ENCODE measurements at regions not wholly inside any gene's neighbourhood (a gene's known extent, or its start where the extent isn't known, plus 50 kb on each side); places are given as distances from the start of the nearest gene placed in this dataset.

- no peak for DNase-seq (ENCODE audit: low read depth in 2 of 2)
Observed at GRCh38 chr15:97600190-97600589, 360.3 kb upstream of the ARRDC4 start.

- no peak for DNase-seq (ENCODE audit: low read depth in 2 of 2)
Observed at GRCh38 chr15:97604677-97605076, 355.8 kb upstream of the ARRDC4 start.

GRCh38 chr15:97615114-97615513 is 345.4 kb upstream of the ARRDC4 start:
- no peak for DNase-seq (ENCODE audit: low read depth in 2 of 2)

- no peak for DNase-seq (ENCODE audit: low read depth in 2 of 2)
Observed at GRCh38 chr15:97623091-97623661, 337.3 kb upstream of the ARRDC4 start.

GRCh38 chr15:97627634-97628033 is 332.9 kb upstream of the ARRDC4 start:
- no peak for DNase-seq (ENCODE audit: low read depth in 2 of 2)

GRCh38 chr15:97645758-97646157 is 314.7 kb upstream of the ARRDC4 start:
- no peak for DNase-seq (ENCODE audit: low read depth in 2 of 2)

- no peak for DNase-seq (ENCODE audit: low read depth in 2 of 2)
Observed at GRCh38 chr15:97648728-97649127, 311.8 kb upstream of the ARRDC4 start.

- DNase-seq (ENCODE audit: low read depth in 2 of 2) = no peak
Observed at GRCh38 chr15:97652041-97652440, 308.5 kb upstream of the ARRDC4 start.

GRCh38 chr15:97652700-97653167 is 307.8 kb upstream of the ARRDC4 start:
- no peak for DNase-seq (ENCODE audit: low read depth in 2 of 2)

GRCh38 chr15:97653896-97654295 is 306.6 kb upstream of the ARRDC4 start:
- DNase-seq (ENCODE audit: low read depth in 2 of 2) = no peak

GRCh38 chr15:97654481-97655076 is 305.9 kb upstream of the ARRDC4 start:
- no peak for DNase-seq (ENCODE audit: low read depth in 2 of 2)

- no peak for DNase-seq (ENCODE audit: low read depth in 2 of 2)
Observed at GRCh38 chr15:97661796-97662195, 298.7 kb upstream of the ARRDC4 start.

- DNase-seq (ENCODE audit: low read depth in 2 of 2) = no peak
Observed at GRCh38 chr15:97672586-97672985, 287.9 kb upstream of the ARRDC4 start.

GRCh38 chr15:97678656-97679055 is 281.8 kb upstream of the ARRDC4 start:
- DNase-seq (ENCODE audit: low read depth in 2 of 2) = no peak

- no peak for DNase-seq (ENCODE audit: low read depth in 2 of 2)
Observed at GRCh38 chr15:97679106-97679688, 281.3 kb upstream of the ARRDC4 start.

GRCh38 chr15:97680606-97681220 is 279.8 kb upstream of the ARRDC4 start:
- DNase-seq (ENCODE audit: low read depth in 2 of 2) = no peak

GRCh38 chr15:97683831-97684230 is 276.7 kb upstream of the ARRDC4 start:
- DNase-seq (ENCODE audit: low read depth in 2 of 2) = no peak

GRCh38 chr15:97684249-97684648 is 276.3 kb upstream of the ARRDC4 start:
- DNase-seq (ENCODE audit: low read depth in 2 of 2) = no peak

GRCh38 chr15:97686324-97686723 is 274.2 kb upstream of the ARRDC4 start:
- DNase-seq (ENCODE audit: low read depth in 2 of 2) = no peak

- DNase-seq (ENCODE audit: low read depth in 2 of 2) = no peak
Observed at GRCh38 chr15:97687654-97688053, 272.8 kb upstream of the ARRDC4 start.

- DNase-seq (ENCODE audit: low read depth in 2 of 2) = no peak
Observed at GRCh38 chr15:97688177-97688576, 272.3 kb upstream of the ARRDC4 start.

- no peak for DNase-seq (ENCODE audit: low read depth in 2 of 2)
Observed at GRCh38 chr15:97688886-97689285, 271.6 kb upstream of the ARRDC4 start.

- DNase-seq (ENCODE audit: low read depth in 2 of 2) = no peak
Observed at GRCh38 chr15:97691078-97691477, 269.4 kb upstream of the ARRDC4 start.
